ENCODE measurements at regions not wholly inside any gene's neighbourhood (a gene's known extent, or its start where the extent isn't known, plus 50 kb on each side); places are given as distances from the start of the nearest gene placed in this dataset.

DNA sequence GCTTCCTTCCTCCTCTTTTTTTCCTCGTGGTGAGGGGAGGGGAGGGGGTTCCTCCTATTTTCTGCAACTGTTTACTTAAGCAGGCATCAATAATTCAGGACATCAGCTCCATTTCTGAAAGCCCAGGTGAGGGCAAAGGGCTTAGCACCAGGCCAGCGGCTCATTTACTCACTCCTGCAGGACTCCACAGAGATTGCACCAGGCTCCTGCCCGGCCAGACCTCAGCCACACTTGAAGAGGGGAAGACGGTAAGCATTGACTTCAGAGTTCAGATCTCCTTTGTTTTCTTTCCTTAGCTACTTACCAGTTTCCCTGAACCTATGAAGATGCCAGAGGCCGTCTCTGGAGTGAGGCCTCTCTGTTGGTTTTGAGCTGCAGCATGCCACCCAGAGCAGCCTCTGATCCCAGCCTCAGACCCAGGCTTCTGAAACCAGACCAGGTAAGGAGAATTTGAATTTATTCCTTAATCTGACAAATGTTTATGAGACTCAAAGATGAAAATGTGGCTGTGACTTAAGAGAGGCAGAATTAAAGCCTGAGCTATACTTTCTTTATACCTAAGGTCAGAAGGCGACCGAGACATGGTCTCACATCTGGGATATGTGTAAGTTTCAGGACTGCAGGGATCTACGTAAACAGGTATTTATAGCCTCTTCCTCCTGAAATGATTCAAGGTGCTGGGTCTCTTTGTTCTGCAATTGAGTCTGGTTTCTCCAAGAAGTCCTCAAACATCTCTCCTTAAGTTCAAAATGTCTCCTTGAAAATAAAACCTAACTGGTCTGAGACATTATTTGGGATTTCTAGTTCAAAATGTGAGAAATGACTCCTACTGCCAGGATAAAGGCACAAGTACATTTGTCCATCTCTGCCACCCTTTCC, 272.5 kb upstream of the RUNX1 start:
- Histone ChIP-seq H3K27ac (ENCODE audit: extremely low read length, insufficient read depth, low read length) (no peak overlapping the region), H3K79me2 (ENCODE audit: insufficient read depth, low read length) (no peaks in the 10 kb centered on the region), H3K9ac (ENCODE audit: insufficient read depth, low read depth, low read length) (no peak overlapping the region), H3K27me3 (ENCODE audit: control insufficient read depth in 1 of 2, insufficient read depth in 2 of 2, low read length in 2 of 2) (peaks cover 0 to 5% of the 10 kb centered on the region in 2 experiments; a peak in 1 of 5 replicates), H3K36me3 (replicated peaks in 1 of 2; ENCODE audit: control insufficient read depth in 1 of 2, insufficient read depth in 2 of 2, low read length in 2 of 2) (no peaks in the 10 kb centered on the region), H3K9me3 (ENCODE audit: low read length) (no peaks in the 10 kb centered on the region), H3K4me2 (ENCODE audit: low read depth, low read length) (no peak overlapping the region), H4K20me1 (ENCODE audit: insufficient read depth, low read length) (no peaks in the 10 kb centered on the region), H2AFZ (ENCODE audit: low read length) (no peak overlapping the region), H3K4me1 (ENCODE audit: insufficient read depth, low read length) (no peaks in the 10 kb centered on the region), H3K4me3 (replicated peaks in 1 of 3; ENCODE audit: insufficient read depth in 1 of 3, low read depth in 2 of 3, low read length in 3 of 3) (no peak overlapping the region)
- BruUV-seq (replicated peaks), result no TSS peak
- ATAC-seq, result no peak
- in situ Hi-C loops (cut with HindIII; ENCODE audit: extremely low pct_ligation_motif_present, low pct_unique_long_range_greater_than_20kb), result no loop called here
- intact Hi-C loops (cut with micrococcal nuclease; ENCODE audit: unreplicated experiment), result no loop called here
- no peak for DNase-seq (ENCODE audit: low spot score)
- POLR2A ChIA-PET, result no interaction called here
- 21% methylated on average over 8 of the region's 8 CpGs for WGBS (ENCODE audit: low lambda C conversion rate)
- CTCF ChIA-PET (ENCODE audit: low intra/inter-chr PET ratio, low total read pairs), result no interaction called here
- no peak for FAIRE-seq
- TF ChIP-seq RNF219 (CRISPR knock-in tag; IDR thresholded peaks at IDR 0.05) (no peak), ZNF337 (CRISPR knock-in tag; IDR thresholded peaks at IDR 0.05; ENCODE audit: borderline replicate concordance, low read depth) (no peak), CTCF (CRISPR knock-in tag; IDR thresholded peaks at IDR 0.05) (no peak), SALL1 (CRISPR knock-in tag; IDR thresholded peaks at IDR 0.05) (no peak), ZNF841 (CRISPR knock-in tag; IDR thresholded peaks at IDR 0.05; ENCODE audit: borderline replicate concordance) (no peak), GFI1 (CRISPR knock-in tag; IDR thresholded peaks at IDR 0.05; ENCODE audit: borderline replicate concordance) (no peak), ZNF30 (CRISPR knock-in tag; IDR thresholded peaks at IDR 0.05) (no peak), THAP9 (CRISPR knock-in tag; IDR thresholded peaks at IDR 0.05; ENCODE audit: borderline replicate concordance) (no peak), ZNF547 (CRISPR knock-in tag; IDR thresholded peaks at IDR 0.05) (no peak), CC2D1A (CRISPR knock-in tag; IDR thresholded peaks at IDR 0.05) (no peak), KLF12 (CRISPR knock-in tag; IDR thresholded peaks at IDR 0.05; ENCODE audit: borderline replicate concordance) (no peak)
- TF ChIP-seq, protein P1, sequence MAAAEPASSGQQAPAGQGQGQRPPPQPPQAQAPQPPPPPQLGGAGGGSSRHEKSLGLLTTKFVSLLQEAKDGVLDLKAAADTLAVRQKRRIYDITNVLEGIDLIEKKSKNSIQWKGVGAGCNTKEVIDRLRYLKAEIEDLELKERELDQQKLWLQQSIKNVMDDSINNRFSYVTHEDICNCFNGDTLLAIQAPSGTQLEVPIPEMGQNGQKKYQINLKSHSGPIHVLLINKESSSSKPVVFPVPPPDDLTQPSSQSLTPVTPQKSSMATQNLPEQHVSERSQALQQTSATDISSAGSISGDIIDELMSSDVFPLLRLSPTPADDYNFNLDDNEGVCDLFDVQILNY (CRISPR knock-in tag; conservative IDR thresholded peaks at IDR 0.05), result no peak
- TF ChIP-seq, protein P2, sequence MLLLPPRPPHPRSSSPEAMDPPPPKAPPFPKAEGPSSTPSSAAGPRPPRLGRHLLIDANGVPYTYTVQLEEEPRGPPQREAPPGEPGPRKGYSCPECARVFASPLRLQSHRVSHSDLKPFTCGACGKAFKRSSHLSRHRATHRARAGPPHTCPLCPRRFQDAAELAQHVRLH (CRISPR knock-in tag; IDR thresholded peaks at IDR 0.05; ENCODE audit: borderline replicate concordance, low read depth), result no peak
- TF ChIP-seq, protein P3, sequence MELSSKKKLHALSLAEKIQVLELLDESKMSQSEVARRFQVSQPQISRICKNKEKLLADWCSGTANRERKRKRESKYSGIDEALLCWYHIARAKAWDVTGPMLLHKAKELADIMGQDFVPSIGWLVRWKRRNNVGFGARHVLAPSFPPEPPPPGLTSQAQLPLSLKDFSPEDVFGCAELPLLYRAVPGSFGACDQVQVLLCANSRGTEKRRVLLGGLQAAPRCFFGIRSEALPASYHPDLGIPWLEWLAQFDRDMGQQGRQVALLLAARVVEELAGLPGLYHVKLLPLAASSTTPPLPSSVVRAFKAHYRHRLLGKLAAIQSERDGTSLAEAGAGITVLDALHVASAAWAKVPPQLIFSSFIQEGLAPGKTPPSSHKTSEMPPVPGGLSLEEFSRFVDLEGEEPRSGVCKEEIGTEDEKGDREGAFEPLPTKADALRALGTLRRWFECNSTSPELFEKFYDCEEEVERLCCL (CRISPR knock-in tag; IDR thresholded peaks at IDR 0.05; ENCODE audit: borderline replicate concordance), result no peak

Measured in HepG2 (cell line).